ENCODE measurements at regions not wholly inside any gene's neighbourhood (a gene's known extent, or its start where the extent isn't known, plus 50 kb on each side); places are given as distances from the start of the nearest gene placed in this dataset.
A peak's percentile ranks its signal among the peaks of the same experiment; 100 is the strongest.

- no peak for DNase-seq (ENCODE audit: low spot score)
- Histone ChIP-seq H3K9me3 (ENCODE audit: control insufficient read depth in 4 of 4, low read length in 3 of 4) (no peaks in the 10 kb centered on the region), H3K4me3 (ENCODE audit: low read depth in 1 of 3, low read length in 3 of 3) (no peak overlapping the region), H3K4me1 (ENCODE audit: control insufficient read depth in 4 of 4, insufficient read depth in 4 of 4, low read length in 3 of 4) (peaks cover 3 to 7% (median 6%) of the 10 kb centered on the region in 4 donors), H3K27me3 (ENCODE audit: control insufficient read depth in 4 of 4, insufficient read depth in 4 of 4, low read length in 3 of 4) (peaks cover 0 to 4% (median 0%) of the 10 kb centered on the region in 4 donors), H3K9ac (ENCODE audit: low read depth in 1 of 2, low read length in 2 of 2) (no peak overlapping the region), H3K36me3 (ENCODE audit: control insufficient read depth in 4 of 4, insufficient read depth in 3 of 4, low read depth in 1 of 4, low read length in 3 of 4) (no peaks in the 10 kb centered on the region), H3K27ac (ENCODE audit: low read depth in 1 of 2, low read length in 2 of 2) (no peak overlapping the region)
- TF ChIP-seq TAF1 (conservative IDR thresholded peaks at IDR 0.05) (no peak), HNF4G (IDR thresholded peaks at IDR 0.05) (no peak), JUND (IDR thresholded peaks at IDR 0.05) (no peak), MAX (IDR thresholded peaks at IDR 0.05) (no peak)
- 74% methylated on average over 4 of the region's 4 CpGs for WGBS
These were observed 368.3 kb upstream of the ESRRG start for GRCh38 chr1:217091561-217091960.

- Histone ChIP-seq H3K9me3 (ENCODE audit: control insufficient read depth in 4 of 4, low read length in 3 of 4) (no peaks in the 10 kb centered on the region), H3K9ac (ENCODE audit: low read depth in 1 of 2, low read length in 2 of 2) (peak overlapping the region in 1 of 2 donors; percentile 13), H3K36me3 (ENCODE audit: control insufficient read depth in 4 of 4, insufficient read depth in 3 of 4, low read depth in 1 of 4, low read length in 3 of 4) (no peaks in the 10 kb centered on the region), H3K4me1 (ENCODE audit: control insufficient read depth in 4 of 4, insufficient read depth in 4 of 4, low read length in 3 of 4) (peaks cover 3 to 7% (median 6%) of the 10 kb centered on the region in 4 donors), H3K27me3 (ENCODE audit: control insufficient read depth in 4 of 4, insufficient read depth in 4 of 4, low read length in 3 of 4) (peaks cover 0 to 4% (median 0%) of the 10 kb centered on the region in 4 donors), H3K4me3 (ENCODE audit: low read depth in 1 of 3, low read length in 3 of 3) (peak overlapping the region in 2 of 3 donors; percentile 24 to 27), H3K27ac (ENCODE audit: low read depth in 1 of 2, low read length in 2 of 2) (no peak overlapping the region)
- no peak for TF ChIP-seq FOXA2 (IDR thresholded peaks at IDR 0.05)
- no peak for TF ChIP-seq TAF1 (conservative IDR thresholded peaks at IDR 0.05)
- no peak for TF ChIP-seq RAD21 (IDR thresholded peaks at IDR 0.05)
- TF ChIP-seq MAX (IDR thresholded peaks at IDR 0.05) = no peak
- no peak for TF ChIP-seq SP1 (IDR thresholded peaks at IDR 0.05)
- no peak for TF ChIP-seq HNF4A (conservative IDR thresholded peaks at IDR 0.05)
- no peak for TF ChIP-seq NR2F2 (IDR thresholded peaks at IDR 0.05)
- no peak for TF ChIP-seq ZBTB33 (IDR thresholded peaks at IDR 0.05)
- no peak for TF ChIP-seq FOXA1 (IDR thresholded peaks at IDR 0.05)
- no peak for TF ChIP-seq CTCF (IDR thresholded peaks at IDR 0.05; ENCODE audit: low read depth, low read length, missing input control)
- no peak for TF ChIP-seq GABPA (IDR thresholded peaks at IDR 0.05 in 1 of 2, conservative IDR thresholded peaks at IDR 0.05 in 1 of 2)
- TF ChIP-seq ATF3 (IDR thresholded peaks at IDR 0.05) = no peak
- no peak for TF ChIP-seq JUND (IDR thresholded peaks at IDR 0.05)
- TF ChIP-seq HNF4G (IDR thresholded peaks at IDR 0.05) = no peak
- TF ChIP-seq REST (IDR thresholded peaks at IDR 0.05) = no peak
- TF ChIP-seq YY1 (IDR thresholded peaks at IDR 0.05) = no peak
- no peak for TF ChIP-seq EGR1 (IDR thresholded peaks at IDR 0.05; ENCODE audit: low read depth in 2 of 2)
- WGBS = 23% methylated on average over 24 of the region's 24 CpGs
- no peak for DNase-seq (ENCODE audit: low spot score)
These were observed 367.1 kb upstream of the ESRRG start for GRCh38 chr1:217090060-217090911.
